ENCODE measurements at regions not wholly inside any gene's neighbourhood (a gene's known extent, or its start where the extent isn't known, plus 50 kb on each side); places are given as distances from the start of the nearest gene placed in this dataset.
"Not testable (repeated sequence)": the region's sequence is repeated elsewhere in the genome, so short reads cannot be mapped to it uniquely, and the experiment has no call there.

GRCh38 chr11:39374963-39375698, 2084.3 kb downstream of the LRRC4C start:
- TF ChIP-seq TAF1 (IDR thresholded peaks at IDR 0.05; ENCODE audit: borderline replicate concordance, low read depth, low read length) (no peak), POLR2A (IDR thresholded peaks at IDR 0.05; ENCODE audit: low read depth, low read length) (no peak)
- no peak for DNase-seq (ENCODE audit: insufficient read length)
- no peak for FAIRE-seq

- TF ChIP-seq POLR2AphosphoS5 (IDR thresholded peaks at IDR 0.05; ENCODE audit: low read depth, low read length) (no peak), TAF1 (IDR thresholded peaks at IDR 0.05; ENCODE audit: borderline replicate concordance, low read depth, low read length) (no peak), POLR2A (IDR thresholded peaks at IDR 0.05; ENCODE audit: low read depth, low read length) (no peak)
- DNase-seq (ENCODE audit: insufficient read length): no peak
- FAIRE-seq: no peak
Observed at GRCh38 chr11:39367534-39367933, 2091.9 kb downstream of the LRRC4C start.

- TF ChIP-seq POLR2AphosphoS5 (IDR thresholded peaks at IDR 0.05; ENCODE audit: low read depth, low read length) (no peak), TAF1 (IDR thresholded peaks at IDR 0.05; ENCODE audit: borderline replicate concordance, low read depth, low read length) (no peak), POLR2A (IDR thresholded peaks at IDR 0.05; ENCODE audit: low read depth, low read length) (no peak)
- FAIRE-seq: no peak
- DNase-seq (ENCODE audit: insufficient read length): no peak
Observed at GRCh38 chr11:39365809-39366436, 2093.5 kb downstream of the LRRC4C start.

DNA sequence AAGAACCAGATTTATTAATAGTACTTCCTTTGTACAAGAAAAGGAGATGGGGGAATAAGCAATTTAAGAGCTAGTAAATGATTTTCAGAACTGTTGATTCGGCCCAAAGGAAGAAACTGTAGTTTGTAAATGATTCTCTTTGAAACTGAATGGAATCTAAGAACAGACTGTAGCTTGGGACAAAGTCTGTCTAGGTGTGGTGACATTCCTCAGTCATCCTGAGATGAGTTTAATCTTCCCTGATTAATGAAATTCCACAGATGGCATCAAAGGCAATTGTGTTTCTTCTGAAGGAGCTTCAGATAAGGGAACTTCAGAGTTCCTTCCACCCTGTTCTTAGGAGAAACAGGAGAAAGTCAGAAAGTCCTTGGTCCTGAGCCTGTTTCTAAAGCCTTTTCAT, 2095.9 kb downstream of the LRRC4C start:
- FAIRE-seq (no peak), DNase-seq (ENCODE audit: insufficient read length) (no peak)
- TF ChIP-seq POLR2A (IDR thresholded peaks at IDR 0.05; ENCODE audit: low read depth, low read length): no peak
- no peak for TF ChIP-seq POLR2AphosphoS5 (IDR thresholded peaks at IDR 0.05; ENCODE audit: low read depth, low read length)
- TF ChIP-seq TAF1 (IDR thresholded peaks at IDR 0.05; ENCODE audit: borderline replicate concordance, low read depth, low read length): no peak

DNA sequence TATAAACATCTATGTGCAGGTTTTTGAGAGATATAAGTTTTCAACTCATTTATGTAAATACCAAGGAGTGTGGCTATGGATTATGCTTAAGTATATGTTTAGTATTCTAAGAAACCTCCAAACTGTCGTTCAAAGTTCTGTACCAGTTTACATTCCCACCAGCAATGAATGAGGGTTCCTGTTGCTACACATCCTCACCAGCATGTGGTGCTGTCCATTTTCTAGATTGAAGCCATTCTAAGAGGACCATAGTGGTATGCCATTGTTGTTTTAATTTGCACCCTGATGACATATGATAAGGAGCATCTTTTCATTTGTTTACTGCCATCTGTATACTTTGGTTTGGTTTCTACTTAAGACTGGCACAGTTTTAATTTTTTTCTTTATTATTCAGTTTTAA, 2097.9 kb downstream of the LRRC4C start:
- no peak for FAIRE-seq
- TF ChIP-seq POLR2AphosphoS5 (IDR thresholded peaks at IDR 0.05; ENCODE audit: low read depth, low read length) (no peak), POLR2A (IDR thresholded peaks at IDR 0.05; ENCODE audit: low read depth, low read length) (no peak), TAF1 (IDR thresholded peaks at IDR 0.05; ENCODE audit: borderline replicate concordance, low read depth, low read length) (no peak)
- DNase-seq (ENCODE audit: insufficient read length): no peak

DNA sequence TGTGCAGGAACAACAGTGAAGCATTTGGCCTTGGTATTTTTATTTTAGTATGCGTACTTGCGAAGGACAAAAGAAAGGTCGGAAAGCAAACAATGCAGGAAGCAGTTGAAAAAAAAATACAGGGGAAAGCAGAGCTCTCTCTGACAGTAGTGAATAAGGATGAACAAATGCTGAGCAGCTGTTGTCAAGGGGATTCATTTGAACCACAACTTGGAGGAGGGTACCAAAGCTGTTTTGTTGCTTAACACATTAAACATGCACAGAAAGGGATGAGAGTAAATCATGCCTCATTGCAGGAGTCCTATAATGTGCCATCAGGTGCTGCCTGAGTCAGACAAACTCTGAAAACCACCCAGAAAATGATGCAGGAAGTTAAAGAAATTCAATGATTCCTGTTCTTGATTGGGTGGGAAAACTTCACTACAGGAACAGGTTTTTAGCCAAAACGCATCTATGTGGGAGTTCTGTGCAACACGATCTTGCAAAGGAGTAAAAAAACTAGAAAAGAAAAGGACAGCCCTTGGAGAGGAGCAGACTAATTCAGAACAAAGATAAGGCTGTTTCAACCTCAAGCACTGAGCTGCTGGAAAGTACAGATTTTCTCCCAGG, 2113.5 kb downstream of the LRRC4C start:
- DNase-seq (ENCODE audit: insufficient read length) (no peak), FAIRE-seq (no peak)
- TF ChIP-seq POLR2A (IDR thresholded peaks at IDR 0.05; ENCODE audit: low read depth, low read length) (no peak), TAF1 (IDR thresholded peaks at IDR 0.05; ENCODE audit: borderline replicate concordance, low read depth, low read length) (no peak), POLR2AphosphoS5 (IDR thresholded peaks at IDR 0.05; ENCODE audit: low read depth, low read length) (no peak)

GRCh38 chr11:39341461-39341860, 2118.0 kb downstream of the LRRC4C start:
- FAIRE-seq (no peak), DNase-seq (ENCODE audit: insufficient read length) (no peak)
- TF ChIP-seq POLR2AphosphoS5 (IDR thresholded peaks at IDR 0.05; ENCODE audit: low read depth, low read length): no peak
- no peak for TF ChIP-seq TAF1 (IDR thresholded peaks at IDR 0.05; ENCODE audit: borderline replicate concordance, low read depth, low read length)
- no peak for TF ChIP-seq POLR2A (IDR thresholded peaks at IDR 0.05; ENCODE audit: low read depth, low read length)

DNA sequence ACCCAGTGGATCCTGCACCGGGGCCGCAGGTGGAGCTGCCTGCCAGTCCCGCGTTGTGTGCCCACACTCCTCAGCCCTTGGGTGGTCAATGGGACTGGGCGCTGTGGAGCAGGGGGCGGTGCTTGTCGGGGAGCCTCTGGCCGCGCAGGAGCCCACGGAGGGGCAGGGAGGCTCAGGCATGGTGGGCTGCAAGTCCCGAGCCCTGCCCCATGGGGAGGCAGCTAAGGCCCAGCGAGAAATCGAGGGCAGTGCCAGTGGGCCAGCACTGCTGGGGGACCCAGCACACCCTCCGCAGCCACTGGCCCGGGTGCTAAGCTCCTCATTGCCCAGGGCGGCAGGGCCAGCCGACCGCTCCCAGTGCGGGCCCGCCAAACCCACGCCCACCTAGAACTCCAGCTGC, 2126.4 kb downstream of the LRRC4C start:
- not testable (repeated sequence) for DNase-seq (ENCODE audit: insufficient read length); FAIRE-seq

- TF ChIP-seq POLR2AphosphoS5 (IDR thresholded peaks at IDR 0.05; ENCODE audit: low read depth, low read length): no peak
- TF ChIP-seq POLR2A (IDR thresholded peaks at IDR 0.05; ENCODE audit: low read depth, low read length): no peak
- TF ChIP-seq TAF1 (IDR thresholded peaks at IDR 0.05; ENCODE audit: borderline replicate concordance, low read depth, low read length): no peak
- FAIRE-seq: peak; percentile 24
Observed at GRCh38 chr11:39327302-39327701, 2132.2 kb downstream of the LRRC4C start.

GRCh38 chr11:39311888-39312287, 2147.6 kb downstream of the LRRC4C start:
- FAIRE-seq; DNase-seq (ENCODE audit: insufficient read length): not testable (repeated sequence)

More at GRCh38 chr11:39327302-39327701, 2132.2 kb downstream of the LRRC4C start:
- no peak for DNase-seq (ENCODE audit: insufficient read length)

GRCh38 chr11:39304586-39304985, 2154.9 kb downstream of the LRRC4C start:
- no peak for FAIRE-seq
- TF ChIP-seq POLR2AphosphoS5 (IDR thresholded peaks at IDR 0.05; ENCODE audit: low read depth, low read length) (no peak), TAF1 (IDR thresholded peaks at IDR 0.05; ENCODE audit: borderline replicate concordance, low read depth, low read length) (no peak), POLR2A (IDR thresholded peaks at IDR 0.05; ENCODE audit: low read depth, low read length) (no peak)
- no peak for DNase-seq (ENCODE audit: insufficient read length)

DNA sequence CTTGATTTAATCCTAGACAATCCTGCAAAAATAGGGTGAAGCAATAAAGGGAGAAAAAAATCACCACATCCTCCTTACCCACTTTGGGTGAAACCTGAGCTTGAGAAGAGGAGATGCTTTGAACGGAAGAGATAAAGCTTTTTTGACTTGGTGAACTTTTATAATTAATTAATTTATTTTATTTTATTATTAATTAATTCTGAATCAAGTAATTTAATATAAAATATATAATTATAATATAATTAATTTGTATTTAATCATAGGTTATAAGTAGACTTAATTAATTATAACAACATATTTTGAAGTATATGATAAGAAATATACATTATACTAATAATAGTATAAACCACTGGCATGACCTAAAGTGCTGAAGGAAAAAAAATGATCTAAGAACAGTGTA, 2164.8 kb downstream of the LRRC4C start:
- DNase-seq (ENCODE audit: insufficient read length) (no peak), FAIRE-seq (no peak)
- no peak for TF ChIP-seq POLR2AphosphoS5 (IDR thresholded peaks at IDR 0.05; ENCODE audit: low read depth, low read length)
- no peak for TF ChIP-seq POLR2A (IDR thresholded peaks at IDR 0.05; ENCODE audit: low read depth, low read length)
- no peak for TF ChIP-seq TAF1 (IDR thresholded peaks at IDR 0.05; ENCODE audit: borderline replicate concordance, low read depth, low read length)
